ENCODE measurements at regions not wholly inside any gene's neighbourhood (a gene's known extent, or its start where the extent isn't known, plus 50 kb on each side); places are given as distances from the start of the nearest gene placed in this dataset.

DNA sequence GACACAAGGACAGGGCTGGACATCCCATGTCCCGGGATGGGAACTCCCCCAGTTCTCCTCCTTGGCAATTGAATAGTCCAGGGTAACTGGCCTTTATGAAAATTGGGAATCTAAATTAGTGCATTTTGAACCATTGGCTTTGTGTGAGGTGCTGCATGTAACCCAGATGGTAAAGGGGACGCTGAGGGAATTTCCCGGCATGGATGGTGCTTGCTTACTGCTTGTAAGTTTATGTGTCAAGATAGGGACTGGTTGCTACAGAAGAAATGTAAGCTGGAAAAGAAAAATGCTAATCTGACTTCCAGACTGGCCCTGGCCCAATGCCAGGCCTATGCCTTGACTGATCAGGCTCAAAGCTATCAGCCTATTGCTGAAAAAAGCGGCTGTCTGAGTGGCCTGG is 1096.7 kb upstream of the DDX18 start (continued):
- TF ChIP-seq, protein P1, sequence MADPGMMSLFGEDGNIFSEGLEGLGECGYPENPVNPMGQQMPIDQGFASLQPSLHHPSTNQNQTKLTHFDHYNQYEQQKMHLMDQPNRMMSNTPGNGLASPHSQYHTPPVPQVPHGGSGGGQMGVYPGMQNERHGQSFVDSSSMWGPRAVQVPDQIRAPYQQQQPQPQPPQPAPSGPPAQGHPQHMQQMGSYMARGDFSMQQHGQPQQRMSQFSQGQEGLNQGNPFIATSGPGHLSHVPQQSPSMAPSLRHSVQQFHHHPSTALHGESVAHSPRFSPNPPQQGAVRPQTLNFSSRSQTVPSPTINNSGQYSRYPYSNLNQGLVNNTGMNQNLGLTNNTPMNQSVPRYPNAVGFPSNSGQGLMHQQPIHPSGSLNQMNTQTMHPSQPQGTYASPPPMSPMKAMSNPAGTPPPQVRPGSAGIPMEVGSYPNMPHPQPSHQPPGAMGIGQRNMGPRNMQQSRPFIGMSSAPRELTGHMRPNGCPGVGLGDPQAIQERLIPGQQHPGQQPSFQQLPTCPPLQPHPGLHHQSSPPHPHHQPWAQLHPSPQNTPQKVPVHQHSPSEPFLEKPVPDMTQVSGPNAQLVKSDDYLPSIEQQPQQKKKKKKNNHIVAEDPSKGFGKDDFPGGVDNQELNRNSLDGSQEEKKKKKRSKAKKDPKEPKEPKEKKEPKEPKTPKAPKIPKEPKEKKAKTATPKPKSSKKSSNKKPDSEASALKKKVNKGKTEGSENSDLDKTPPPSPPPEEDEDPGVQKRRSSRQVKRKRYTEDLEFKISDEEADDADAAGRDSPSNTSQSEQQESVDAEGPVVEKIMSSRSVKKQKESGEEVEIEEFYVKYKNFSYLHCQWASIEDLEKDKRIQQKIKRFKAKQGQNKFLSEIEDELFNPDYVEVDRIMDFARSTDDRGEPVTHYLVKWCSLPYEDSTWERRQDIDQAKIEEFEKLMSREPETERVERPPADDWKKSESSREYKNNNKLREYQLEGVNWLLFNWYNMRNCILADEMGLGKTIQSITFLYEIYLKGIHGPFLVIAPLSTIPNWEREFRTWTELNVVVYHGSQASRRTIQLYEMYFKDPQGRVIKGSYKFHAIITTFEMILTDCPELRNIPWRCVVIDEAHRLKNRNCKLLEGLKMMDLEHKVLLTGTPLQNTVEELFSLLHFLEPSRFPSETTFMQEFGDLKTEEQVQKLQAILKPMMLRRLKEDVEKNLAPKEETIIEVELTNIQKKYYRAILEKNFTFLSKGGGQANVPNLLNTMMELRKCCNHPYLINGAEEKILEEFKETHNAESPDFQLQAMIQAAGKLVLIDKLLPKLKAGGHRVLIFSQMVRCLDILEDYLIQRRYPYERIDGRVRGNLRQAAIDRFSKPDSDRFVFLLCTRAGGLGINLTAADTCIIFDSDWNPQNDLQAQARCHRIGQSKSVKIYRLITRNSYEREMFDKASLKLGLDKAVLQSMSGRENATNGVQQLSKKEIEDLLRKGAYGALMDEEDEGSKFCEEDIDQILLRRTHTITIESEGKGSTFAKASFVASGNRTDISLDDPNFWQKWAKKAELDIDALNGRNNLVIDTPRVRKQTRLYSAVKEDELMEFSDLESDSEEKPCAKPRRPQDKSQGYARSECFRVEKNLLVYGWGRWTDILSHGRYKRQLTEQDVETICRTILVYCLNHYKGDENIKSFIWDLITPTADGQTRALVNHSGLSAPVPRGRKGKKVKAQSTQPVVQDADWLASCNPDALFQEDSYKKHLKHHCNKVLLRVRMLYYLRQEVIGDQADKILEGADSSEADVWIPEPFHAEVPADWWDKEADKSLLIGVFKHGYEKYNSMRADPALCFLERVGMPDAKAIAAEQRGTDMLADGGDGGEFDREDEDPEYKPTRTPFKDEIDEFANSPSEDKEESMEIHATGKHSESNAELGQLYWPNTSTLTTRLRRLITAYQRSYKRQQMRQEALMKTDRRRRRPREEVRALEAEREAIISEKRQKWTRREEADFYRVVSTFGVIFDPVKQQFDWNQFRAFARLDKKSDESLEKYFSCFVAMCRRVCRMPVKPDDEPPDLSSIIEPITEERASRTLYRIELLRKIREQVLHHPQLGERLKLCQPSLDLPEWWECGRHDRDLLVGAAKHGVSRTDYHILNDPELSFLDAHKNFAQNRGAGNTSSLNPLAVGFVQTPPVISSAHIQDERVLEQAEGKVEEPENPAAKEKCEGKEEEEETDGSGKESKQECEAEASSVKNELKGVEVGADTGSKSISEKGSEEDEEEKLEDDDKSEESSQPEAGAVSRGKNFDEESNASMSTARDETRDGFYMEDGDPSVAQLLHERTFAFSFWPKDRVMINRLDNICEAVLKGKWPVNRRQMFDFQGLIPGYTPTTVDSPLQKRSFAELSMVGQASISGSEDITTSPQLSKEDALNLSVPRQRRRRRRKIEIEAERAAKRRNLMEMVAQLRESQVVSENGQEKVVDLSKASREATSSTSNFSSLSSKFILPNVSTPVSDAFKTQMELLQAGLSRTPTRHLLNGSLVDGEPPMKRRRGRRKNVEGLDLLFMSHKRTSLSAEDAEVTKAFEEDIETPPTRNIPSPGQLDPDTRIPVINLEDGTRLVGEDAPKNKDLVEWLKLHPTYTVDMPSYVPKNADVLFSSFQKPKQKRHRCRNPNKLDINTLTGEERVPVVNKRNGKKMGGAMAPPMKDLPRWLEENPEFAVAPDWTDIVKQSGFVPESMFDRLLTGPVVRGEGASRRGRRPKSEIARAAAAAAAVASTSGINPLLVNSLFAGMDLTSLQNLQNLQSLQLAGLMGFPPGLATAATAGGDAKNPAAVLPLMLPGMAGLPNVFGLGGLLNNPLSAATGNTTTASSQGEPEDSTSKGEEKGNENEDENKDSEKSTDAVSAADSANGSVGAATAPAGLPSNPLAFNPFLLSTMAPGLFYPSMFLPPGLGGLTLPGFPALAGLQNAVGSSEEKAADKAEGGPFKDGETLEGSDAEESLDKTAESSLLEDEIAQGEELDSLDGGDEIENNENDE (IDR thresholded peaks at IDR 0.05; ENCODE audit: insufficient replicate concordance, low read length): no peak
- TF ChIP-seq MAFK (IDR thresholded peaks at IDR 0.05; ENCODE audit: low read depth, low read length): no peak
- no peak for TF ChIP-seq JUND (IDR thresholded peaks at IDR 0.05; ENCODE audit: low read length)
- no peak for TF ChIP-seq TAF1 (IDR thresholded peaks at IDR 0.05; ENCODE audit: low read depth, low read length)
- TF ChIP-seq SP1 (IDR thresholded peaks at IDR 0.05; ENCODE audit: low read depth, low read length): no peak
- no peak for TF ChIP-seq NRF1 (IDR thresholded peaks at IDR 0.05; ENCODE audit: low read depth, low read length)
- TF ChIP-seq BACH1 (IDR thresholded peaks at IDR 0.05; ENCODE audit: low read length): no peak
- TF ChIP-seq FOSL1 (IDR thresholded peaks at IDR 0.05; ENCODE audit: insufficient read depth, low read depth, low read length): no peak
